GM18505 (cell line): ENCODE measurements at regions not wholly inside any gene's neighbourhood (a gene's known extent, or its start where the extent isn't known, plus 50 kb on each side); places are given as distances from the start of the nearest gene placed in this dataset.

Experiments used
- ATAC-seq: cut with Tn5 transposase; IDR thresholded peaks from one replicate; pipeline ENCODE4 v1.9.1; 2021; ENCODE audit not compliant: unreplicated experiment
- POLR2A ChIP-seq: IDR thresholded peaks from 4 replicates; pipeline ENCODE4 v1.6.1; 2011; ENCODE audit warnings: borderline replicate concordance; ENCODE audit not compliant: insufficient read depth, insufficient read length; ENCODE audit errors: extremely low read depth

DNA sequence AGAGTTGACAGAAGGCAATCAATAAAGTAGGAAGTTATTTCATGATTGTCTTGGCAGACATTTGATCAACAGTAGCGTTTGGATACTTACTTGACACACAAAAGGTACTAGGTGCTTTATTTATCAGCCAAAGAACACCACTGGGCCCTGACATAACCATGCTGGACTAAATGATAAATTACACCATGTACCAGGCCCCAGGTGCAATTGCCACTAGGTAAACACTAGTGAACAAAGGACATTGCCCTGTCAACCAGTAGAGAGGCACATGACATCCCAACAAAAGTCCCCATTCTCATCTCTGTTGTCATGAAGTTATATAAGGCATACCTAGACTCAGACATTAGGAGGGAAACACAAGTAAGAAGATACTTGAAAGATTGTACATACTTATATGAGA, 747.2 kb downstream of the SATB2 start:
- no peak for TF ChIP-seq POLR2A
- no peak for ATAC-seq

- TF ChIP-seq POLR2A, result no peak
- no peak for ATAC-seq
These were observed 751.2 kb downstream of the SATB2 start for GRCh38 chr2:198706476-198707082.

GRCh38 chr2:198703281-198703680, 754.5 kb downstream of the SATB2 start:
- no peak for TF ChIP-seq POLR2A
- no peak for ATAC-seq

DNA sequence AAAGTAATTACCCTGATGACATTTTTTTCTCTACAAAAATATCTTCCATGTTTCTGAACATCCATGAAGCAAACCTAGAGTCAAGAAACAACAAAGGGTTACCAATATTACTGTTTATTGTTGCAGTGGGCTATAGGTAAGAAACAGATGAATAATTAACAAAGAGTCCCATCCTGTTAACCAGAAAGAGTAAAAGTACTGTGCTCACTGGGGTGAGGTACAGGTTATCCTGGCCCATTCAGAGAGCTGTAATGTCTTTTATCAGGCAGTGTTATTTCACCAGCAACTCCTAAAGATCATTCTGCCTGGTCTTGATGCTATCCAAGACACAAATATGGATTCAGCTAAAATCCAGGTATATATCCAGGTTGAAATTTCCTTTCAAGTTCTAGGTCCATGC, 754.9 kb downstream of the SATB2 start:
- TF ChIP-seq POLR2A, result no peak
- no peak for ATAC-seq

DNA sequence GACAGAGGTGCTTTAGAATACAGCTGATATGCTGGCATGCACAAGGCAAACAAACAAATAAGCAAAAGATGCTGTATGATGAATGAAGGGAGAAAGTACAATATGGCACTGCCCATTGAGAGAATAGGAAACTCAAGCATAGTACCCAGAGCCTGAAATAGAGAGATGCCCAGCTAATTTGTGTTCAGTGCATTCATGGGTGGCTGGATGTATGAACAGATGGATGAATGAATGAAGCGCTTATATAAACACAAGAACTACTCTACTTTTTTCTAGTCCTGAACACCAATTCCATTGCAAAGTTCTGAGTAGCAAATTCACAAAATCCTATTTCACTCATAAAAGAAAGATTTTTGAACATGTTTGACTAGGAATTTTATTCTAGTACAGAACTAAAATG, 756.3 kb downstream of the SATB2 start:
- no peak for ATAC-seq
- TF ChIP-seq POLR2A, result no peak

DNA sequence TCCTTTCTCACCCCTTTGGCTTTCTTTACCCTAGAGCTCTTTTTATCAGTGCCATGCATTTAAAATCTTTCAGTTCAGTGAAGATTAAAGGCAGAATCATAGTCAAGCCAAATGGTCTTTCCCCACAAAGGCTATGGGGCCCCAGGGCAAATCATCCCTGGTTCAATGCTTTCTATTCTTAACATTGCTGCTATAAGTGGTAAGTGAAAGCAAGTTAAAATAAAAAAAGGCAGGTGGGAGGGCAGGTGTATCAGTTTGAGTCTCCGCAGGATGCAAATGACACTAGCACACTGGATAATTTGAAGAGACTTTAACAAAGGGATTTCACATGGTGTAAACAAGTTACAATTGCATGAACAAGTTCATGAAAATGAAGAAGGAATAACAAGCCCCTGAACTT, 757.4 kb downstream of the SATB2 start:
- TF ChIP-seq POLR2A, result no peak
- no peak for ATAC-seq

DNA sequence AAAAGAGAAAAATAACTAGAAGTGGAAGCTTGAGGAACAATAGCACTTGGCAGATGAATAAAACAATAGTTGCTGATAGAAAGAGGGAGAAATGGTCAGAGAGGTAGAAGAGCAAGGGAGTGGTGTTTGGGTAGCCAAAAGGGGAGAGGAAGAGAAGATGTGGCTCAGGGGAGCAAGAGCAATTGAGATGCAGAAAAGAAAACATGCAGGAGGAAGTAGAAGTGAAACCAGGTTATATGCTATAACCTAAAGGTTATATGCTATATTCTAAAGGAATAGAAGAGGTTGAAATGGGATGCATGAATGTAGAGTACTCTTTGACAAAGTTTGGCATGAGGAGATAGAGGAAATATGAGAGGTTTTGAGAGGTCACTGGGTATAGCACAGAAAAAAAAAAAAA, 759.5 kb downstream of the SATB2 start:
- ATAC-seq, result no peak
- TF ChIP-seq POLR2A, result no peak

GRCh38 chr2:198697794-198698193, 759.9 kb downstream of the SATB2 start:
- no peak for TF ChIP-seq POLR2A

DNA sequence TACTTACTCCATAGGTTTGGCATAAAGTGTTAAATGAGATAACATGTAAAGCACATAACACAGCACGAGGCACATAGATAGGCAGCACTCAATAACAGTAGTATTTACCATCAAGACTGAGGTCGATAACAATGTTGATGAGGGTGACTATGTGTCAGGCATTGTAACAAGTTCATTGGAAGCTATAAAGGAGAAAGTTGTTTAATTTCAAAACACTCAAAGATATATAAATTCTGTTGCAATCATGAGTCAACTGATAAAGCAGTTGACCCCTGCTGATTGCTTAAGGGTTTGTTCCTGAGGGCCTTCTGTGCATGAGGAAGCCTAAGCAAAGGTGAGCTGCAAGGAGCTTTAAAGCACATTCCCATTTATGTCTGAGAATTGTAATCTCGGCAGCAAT, 760.5 kb downstream of the SATB2 start:
- no peak for TF ChIP-seq POLR2A
- ATAC-seq, result no peak

More at GRCh38 chr2:198697794-198698193, 759.9 kb downstream of the SATB2 start:
- no peak for ATAC-seq

DNA sequence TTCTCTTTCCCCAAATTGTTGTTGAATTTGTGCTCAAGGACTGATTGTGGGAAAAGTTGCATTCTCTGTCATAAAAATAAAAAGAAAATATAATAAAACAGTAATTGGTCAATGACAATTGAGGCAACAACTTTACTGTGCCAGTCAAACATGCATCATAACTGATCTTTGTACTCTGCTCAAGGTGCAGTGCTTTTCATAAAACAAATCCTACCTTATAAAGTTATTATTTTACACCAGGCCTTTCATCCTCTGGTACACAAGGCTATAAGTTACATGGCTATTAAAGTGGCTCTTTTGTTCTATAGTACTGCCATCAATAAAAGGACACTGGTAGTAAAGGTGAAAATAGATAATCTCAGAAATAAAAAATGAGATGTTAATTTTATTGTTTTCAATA, 761.9 kb downstream of the SATB2 start:
- no peak for ATAC-seq
- TF ChIP-seq POLR2A, result no peak

- no peak for TF ChIP-seq POLR2A
- ATAC-seq, result no peak
These were observed 764.7 kb downstream of the SATB2 start for GRCh38 chr2:198692907-198693510.

DNA sequence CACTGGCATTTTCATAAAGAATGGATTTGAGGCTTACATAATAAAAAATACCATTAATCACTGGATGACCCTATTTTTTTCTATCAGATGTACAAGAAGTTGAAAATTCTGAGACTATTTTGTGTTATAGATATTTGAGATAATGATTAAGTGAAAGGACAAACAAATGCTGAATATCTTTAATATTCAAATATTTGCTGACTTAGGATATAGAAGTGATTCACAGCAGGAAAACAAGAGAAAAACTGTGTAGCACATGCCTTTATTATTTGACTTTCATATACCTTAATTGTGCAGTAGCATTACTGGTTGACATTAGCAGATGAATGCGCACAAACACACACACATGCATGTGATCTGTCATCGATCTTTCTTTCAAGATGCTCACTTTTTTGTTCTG, 766.5 kb downstream of the SATB2 start:
- ATAC-seq, result no peak
- no peak for TF ChIP-seq POLR2A

- TF ChIP-seq POLR2A, result no peak
- no peak for ATAC-seq
These were observed 793.4 kb downstream of the SATB2 start for GRCh38 chr2:198664321-198664720.

GRCh38 chr2:198662905-198663304, 794.8 kb downstream of the SATB2 start:
- ATAC-seq, result no peak
- no peak for TF ChIP-seq POLR2A
